ENCODE measurements at regions not wholly inside any gene's neighbourhood (a gene's known extent, or its start where the extent isn't known, plus 50 kb on each side); places are given as distances from the start of the nearest gene placed in this dataset.
A peak's percentile ranks its signal among the peaks of the same experiment; 100 is the strongest.

- intact Hi-C loops (cut with micrococcal nuclease; ENCODE audit: unreplicated experiment), result no loop called here
- peaks cover 12% of the 10 kb centered on the region for H3K9me3 Mint-ChIP-seq (ENCODE audit: low read depth, unreplicated experiment)
- H3K4me3 Mint-ChIP-seq (ENCODE audit: low read depth, unreplicated experiment), result no peak overlapping the region
- peak overlapping the region; percentile 86 for H3K27ac Mint-ChIP-seq (ENCODE audit: unreplicated experiment)
- DNase-seq, result no peak
- TF ChIP-seq, protein P1, sequence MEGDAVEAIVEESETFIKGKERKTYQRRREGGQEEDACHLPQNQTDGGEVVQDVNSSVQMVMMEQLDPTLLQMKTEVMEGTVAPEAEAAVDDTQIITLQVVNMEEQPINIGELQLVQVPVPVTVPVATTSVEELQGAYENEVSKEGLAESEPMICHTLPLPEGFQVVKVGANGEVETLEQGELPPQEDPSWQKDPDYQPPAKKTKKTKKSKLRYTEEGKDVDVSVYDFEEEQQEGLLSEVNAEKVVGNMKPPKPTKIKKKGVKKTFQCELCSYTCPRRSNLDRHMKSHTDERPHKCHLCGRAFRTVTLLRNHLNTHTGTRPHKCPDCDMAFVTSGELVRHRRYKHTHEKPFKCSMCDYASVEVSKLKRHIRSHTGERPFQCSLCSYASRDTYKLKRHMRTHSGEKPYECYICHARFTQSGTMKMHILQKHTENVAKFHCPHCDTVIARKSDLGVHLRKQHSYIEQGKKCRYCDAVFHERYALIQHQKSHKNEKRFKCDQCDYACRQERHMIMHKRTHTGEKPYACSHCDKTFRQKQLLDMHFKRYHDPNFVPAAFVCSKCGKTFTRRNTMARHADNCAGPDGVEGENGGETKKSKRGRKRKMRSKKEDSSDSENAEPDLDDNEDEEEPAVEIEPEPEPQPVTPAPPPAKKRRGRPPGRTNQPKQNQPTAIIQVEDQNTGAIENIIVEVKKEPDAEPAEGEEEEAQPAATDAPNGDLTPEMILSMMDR (IDR thresholded peaks at IDR 0.05; ENCODE audit: unreplicated experiment), result no peak
- BruUV-seq (replicated peaks), result no TSS peak
- H3K27me3 Mint-ChIP-seq (ENCODE audit: unreplicated experiment), result no peaks in the 10 kb centered on the region
- H3K36me3 Mint-ChIP-seq (ENCODE audit: insufficient read depth, unreplicated experiment), result peaks cover 11% of the 10 kb centered on the region
- CTCF ChIA-PET, result no interaction called here
- peaks cover 21% of the 10 kb centered on the region for H3K4me1 Mint-ChIP-seq (ENCODE audit: low read depth, unreplicated experiment)
Observed at GRCh38 chr5:42930934-42931333, 109.2 kb downstream of the ANXA2R start.

GRCh38 chr5:42929871-42930270, 110.2 kb downstream of the ANXA2R start:
- peaks cover 21% of the 10 kb centered on the region for H3K4me1 Mint-ChIP-seq (ENCODE audit: low read depth, unreplicated experiment)
- CTCF ChIA-PET, result interaction anchor here (0.6 kb wide), 1 partner anchor 10 kb away, joined by 3 read pairs; no protein-coding TSS in a partner anchor
- H3K27ac Mint-ChIP-seq (ENCODE audit: unreplicated experiment), result peak overlapping the region; percentile 56
- BruUV-seq (replicated peaks), result no TSS peak
- TF ChIP-seq, protein P1 (IDR thresholded peaks at IDR 0.05; ENCODE audit: unreplicated experiment), result no peak
- H3K9me3 Mint-ChIP-seq (ENCODE audit: low read depth, unreplicated experiment), result peaks cover 12% of the 10 kb centered on the region
- H3K36me3 Mint-ChIP-seq (ENCODE audit: insufficient read depth, unreplicated experiment), result peaks cover 11% of the 10 kb centered on the region
- intact Hi-C loops (cut with micrococcal nuclease; ENCODE audit: unreplicated experiment), result no loop called here
- no peak for DNase-seq
- no peak overlapping the region for H3K4me3 Mint-ChIP-seq (ENCODE audit: low read depth, unreplicated experiment)
- H3K27me3 Mint-ChIP-seq (ENCODE audit: unreplicated experiment), result no peaks in the 10 kb centered on the region

GRCh38 chr5:42927730-42928129, 112.4 kb downstream of the ANXA2R start:
- TF ChIP-seq, protein P1 (IDR thresholded peaks at IDR 0.05; ENCODE audit: unreplicated experiment), result no peak
- H3K4me3 Mint-ChIP-seq (ENCODE audit: low read depth, unreplicated experiment), result no peak overlapping the region
- no peaks in the 10 kb centered on the region for H3K27me3 Mint-ChIP-seq (ENCODE audit: unreplicated experiment)
- CTCF ChIA-PET, result no interaction called here
- DNase-seq, result no peak
- H3K36me3 Mint-ChIP-seq (ENCODE audit: insufficient read depth, unreplicated experiment), result peaks cover 8% of the 10 kb centered on the region
- no TSS peak for BruUV-seq (replicated peaks)
- H3K4me1 Mint-ChIP-seq (ENCODE audit: low read depth, unreplicated experiment), result peaks cover 21% of the 10 kb centered on the region
- no peak overlapping the region for H3K27ac Mint-ChIP-seq (ENCODE audit: unreplicated experiment)
- intact Hi-C loops (cut with micrococcal nuclease; ENCODE audit: unreplicated experiment), result no loop called here
- peaks cover 10% of the 10 kb centered on the region for H3K9me3 Mint-ChIP-seq (ENCODE audit: low read depth, unreplicated experiment)

- H3K27me3 Mint-ChIP-seq (ENCODE audit: unreplicated experiment), result no peaks in the 10 kb centered on the region
- H3K4me3 Mint-ChIP-seq (ENCODE audit: low read depth, unreplicated experiment), result no peak overlapping the region
- TF ChIP-seq, protein P1 (IDR thresholded peaks at IDR 0.05; ENCODE audit: unreplicated experiment), result no peak
- DNase-seq, result no peak
- H3K27ac Mint-ChIP-seq (ENCODE audit: unreplicated experiment), result no peak overlapping the region
- intact Hi-C loops (cut with micrococcal nuclease; ENCODE audit: unreplicated experiment), result no loop called here
- peaks cover 5% of the 10 kb centered on the region for H3K4me1 Mint-ChIP-seq (ENCODE audit: low read depth, unreplicated experiment)
- no TSS peak for BruUV-seq (replicated peaks)
- CTCF ChIA-PET, result no interaction called here
- no peaks in the 10 kb centered on the region for H3K36me3 Mint-ChIP-seq (ENCODE audit: insufficient read depth, unreplicated experiment)
- H3K9me3 Mint-ChIP-seq (ENCODE audit: low read depth, unreplicated experiment), result peaks cover 6% of the 10 kb centered on the region
Observed at GRCh38 chr5:42924686-42925085, 113.0 kb upstream of the SELENOP start.
